Ecto neural progenitor cell (in vitro differentiated cells): ENCODE measurements at regions not wholly inside any gene's neighbourhood (a gene's known extent, or its start where the extent isn't known, plus 50 kb on each side); places are given as distances from the start of the nearest gene placed in this dataset.
"Not testable (repeated sequence)": the region's sequence is repeated elsewhere in the genome, so short reads cannot be mapped to it uniquely, and the experiment has no call there.

Experiments used
- DNase-seq: peaks from one replicate; pipeline ENCODE4 v3.0.0-alpha.2; 2018; ENCODE audit warnings: low spot score

DNA sequence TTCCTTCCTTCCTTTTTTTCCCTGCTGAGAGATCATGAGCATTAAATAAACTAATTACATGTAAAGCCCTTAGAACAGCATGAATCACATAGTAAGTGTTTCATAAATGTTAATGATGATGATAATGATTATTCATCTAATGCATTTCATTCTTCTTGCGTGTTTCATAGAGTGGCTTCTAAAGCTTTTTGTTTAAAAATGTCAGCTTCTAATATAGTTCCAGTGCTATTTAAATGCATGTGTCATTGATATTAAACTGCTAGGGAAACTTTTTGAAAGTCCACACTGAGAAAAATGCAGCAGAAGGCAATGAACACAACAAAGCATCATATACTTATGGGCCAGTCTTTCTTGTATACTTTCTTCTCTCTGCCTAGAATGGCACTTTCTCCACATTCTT, 894.8 kb downstream of the REEP3 start:
- no peak for DNase-seq

DNA sequence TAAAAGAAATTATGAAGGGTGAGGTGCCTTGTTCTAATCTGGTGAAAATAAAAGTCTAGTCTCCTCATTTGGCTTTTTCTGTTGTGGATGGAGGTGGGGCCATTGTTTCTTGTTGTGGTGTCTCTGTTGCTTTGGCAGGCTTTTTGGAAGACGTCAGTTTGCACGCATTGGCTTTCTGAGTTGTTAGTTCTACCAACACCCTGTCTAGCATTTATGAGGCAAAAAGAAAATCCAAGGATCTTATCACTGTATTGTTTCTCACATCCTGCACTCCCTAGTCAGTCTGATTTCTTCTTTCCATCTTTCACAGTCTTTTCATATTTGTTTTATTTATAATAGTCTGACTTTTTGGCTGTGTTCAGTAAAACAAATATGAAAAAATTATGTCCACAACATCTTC, 898.3 kb downstream of the REEP3 start:
- no peak for DNase-seq

DNA sequence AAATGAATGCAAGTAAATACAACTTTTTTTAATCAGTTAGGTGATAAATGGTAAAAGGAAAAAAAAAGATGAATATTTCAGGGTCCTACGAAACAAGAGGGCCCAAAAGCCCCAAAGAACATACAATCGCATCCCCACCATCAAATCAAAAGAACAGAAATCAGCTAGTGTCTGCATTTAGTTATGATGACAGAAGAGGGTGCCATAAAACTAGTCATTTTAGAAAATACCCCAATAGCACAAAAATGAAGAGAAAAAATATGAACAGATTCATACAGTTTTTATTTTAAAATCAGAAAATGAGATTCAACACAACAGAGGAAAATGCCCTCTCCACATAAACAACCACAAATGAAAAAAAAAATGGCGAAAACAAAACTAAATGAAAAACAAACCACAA, 905.5 kb downstream of the REEP3 start:
- no peak for DNase-seq

DNA sequence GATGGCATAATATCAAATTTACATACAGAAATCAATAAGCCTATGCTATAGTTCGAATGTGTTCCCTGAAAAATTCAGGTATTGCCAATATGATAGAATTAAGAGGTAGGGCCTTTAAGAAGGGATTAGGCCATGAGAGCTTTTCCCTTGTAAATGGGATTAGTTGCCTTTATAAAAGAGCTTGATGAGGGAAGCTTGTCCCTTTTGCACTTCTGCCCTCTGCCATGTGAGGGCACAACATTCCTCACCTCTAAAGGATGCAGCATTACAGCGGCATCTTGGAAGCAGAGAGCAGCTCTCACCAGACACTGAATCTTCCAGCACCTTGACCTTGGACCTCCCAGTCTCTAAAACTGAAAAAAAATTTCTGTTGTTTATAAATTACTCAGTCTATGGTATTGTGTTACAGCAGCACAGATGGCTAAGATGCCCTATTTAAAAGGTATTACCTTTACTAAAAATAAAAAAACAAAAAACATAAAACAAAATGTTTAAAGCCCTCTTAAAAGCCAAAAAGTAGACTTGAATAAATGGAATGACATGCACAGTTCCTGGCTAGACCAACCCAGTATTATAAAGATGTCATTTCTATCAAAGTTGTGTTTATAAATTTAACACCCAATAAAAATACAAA, 909.6 kb downstream of the REEP3 start:
- peak; percentile 63 for DNase-seq

DNA sequence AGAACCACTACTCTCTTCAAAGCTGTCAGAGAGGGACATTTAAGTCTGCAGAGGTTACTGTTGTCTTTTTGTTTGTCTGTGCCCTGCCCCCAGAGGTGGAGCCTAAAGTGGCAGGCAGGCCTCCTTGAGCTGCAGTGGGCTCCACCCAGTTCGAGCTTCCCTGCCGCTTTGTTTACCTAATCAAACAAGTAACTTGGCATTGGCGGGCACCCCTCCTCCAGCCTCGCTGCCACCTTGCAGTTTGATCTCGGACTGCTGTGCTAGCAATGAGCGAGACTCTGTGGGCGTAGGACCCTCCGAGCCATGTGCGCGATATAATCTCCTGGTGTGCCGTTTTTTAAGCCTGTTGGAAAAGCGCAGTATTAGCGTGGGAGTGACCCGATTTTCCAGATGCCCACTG, 920.7 kb downstream of the REEP3 start:
- not testable (repeated sequence) for DNase-seq

DNA sequence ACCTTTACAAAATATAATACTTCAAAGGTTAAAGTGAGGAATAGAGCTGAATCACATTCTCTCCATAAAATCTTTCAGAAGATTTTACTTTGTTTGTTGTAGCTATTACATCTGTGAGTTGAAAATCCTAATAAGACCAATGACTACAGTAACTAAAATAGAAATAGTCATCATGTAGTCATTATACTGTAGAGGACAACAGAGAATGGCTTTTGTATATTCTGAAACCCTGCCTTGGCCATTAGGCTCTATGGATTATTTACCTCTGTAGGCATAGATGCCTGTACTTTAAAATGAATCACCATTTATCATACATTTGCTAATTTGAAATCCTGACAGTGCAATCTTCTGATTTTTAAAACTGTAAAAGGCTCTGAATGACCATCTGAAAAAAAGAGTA, 923.0 kb downstream of the REEP3 start:
- no peak for DNase-seq

DNA sequence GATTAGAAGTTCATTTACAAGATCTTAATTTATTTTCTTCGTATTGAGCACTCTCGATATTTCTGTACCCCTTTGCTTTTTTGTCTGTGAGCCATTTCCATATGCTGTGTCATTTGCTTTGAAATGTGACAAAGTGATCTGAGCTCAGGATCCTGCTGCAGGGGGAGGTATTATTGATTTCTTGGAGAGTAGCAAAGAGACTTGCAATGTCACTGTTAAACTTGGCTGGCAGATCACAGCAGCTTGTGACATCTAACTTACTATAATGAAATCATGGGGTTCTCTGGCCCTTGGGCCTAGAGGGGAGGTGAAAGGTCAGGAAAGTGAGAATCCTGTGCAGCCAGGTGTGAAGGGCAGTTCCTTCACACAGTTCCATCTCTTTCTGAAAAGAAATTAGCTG, 923.4 kb downstream of the REEP3 start:
- DNase-seq, result no peak

DNA sequence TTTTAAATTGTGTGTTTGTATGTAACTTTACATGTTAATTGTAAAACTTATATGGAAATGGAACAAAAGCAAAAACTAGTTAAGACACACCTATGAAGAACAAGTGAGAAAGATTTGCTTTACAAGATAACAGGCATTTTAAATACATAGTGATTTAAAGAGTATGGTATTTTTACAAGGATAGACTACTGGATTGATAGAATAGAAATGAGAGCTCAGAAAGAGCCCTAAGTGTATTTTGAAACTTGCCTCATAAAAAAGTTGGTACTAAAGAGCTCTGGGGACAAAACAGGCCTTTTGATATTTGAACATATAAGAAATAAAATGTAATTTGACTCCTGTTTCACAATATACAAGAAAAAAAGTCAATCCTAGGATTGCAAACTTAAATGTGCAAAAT, 928.4 kb downstream of the REEP3 start:
- DNase-seq, result no peak

DNA sequence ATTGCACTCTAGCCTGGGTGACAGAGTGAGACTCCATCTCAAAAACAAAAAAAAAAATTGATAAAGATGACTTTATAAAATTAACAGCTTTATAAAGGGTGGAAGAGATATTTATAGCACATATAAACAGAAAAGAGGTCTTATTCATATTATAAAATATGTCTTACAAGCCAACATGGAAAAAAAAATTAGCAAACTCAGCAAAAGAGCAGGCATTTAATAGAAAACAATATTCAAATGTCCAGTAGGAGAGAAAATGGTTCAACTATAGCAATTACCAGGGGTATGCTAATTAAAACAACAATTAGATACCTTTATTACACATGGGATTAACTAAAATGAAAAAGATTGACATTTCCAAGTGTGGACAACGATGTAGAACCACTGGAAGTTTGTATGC, 929.1 kb downstream of the REEP3 start:
- no peak for DNase-seq

DNA sequence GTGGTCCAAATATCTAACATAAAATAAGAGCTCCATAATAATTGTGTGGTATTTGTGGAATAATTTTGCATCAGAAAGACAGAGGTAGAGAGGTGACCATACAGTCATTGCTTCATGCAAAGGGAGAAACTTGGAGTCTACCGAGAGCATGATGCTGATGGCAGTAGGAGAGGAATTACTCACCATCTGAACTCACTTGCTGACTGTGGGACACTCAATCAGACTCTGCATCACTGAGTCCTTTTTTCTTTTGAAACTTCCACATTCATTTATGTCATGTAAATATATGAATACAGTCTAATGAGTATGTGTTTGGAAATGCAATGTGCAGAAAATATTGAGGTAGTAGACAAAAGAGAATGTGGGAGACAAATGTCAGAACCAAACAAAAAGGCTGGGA, 933.8 kb downstream of the REEP3 start:
- no peak for DNase-seq

DNA sequence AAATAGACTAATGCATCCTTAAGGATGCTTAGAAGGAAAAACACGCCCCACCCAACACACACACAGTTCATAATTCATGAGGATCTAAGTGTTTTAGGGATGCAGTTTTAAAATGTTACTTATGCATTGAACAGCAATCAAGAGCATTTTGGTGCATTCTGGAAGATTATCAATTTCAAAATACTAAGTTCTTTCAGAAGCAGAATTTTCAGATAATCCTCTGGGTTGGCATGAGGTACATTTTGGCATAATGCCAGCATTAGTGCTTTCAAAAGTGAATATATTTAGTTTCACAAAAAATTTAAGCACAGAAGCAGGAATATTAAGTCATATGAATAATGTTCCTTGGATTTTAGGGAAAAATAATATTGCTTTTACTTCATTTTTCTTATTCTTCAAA, 937.1 kb downstream of the REEP3 start:
- DNase-seq, result no peak

DNA sequence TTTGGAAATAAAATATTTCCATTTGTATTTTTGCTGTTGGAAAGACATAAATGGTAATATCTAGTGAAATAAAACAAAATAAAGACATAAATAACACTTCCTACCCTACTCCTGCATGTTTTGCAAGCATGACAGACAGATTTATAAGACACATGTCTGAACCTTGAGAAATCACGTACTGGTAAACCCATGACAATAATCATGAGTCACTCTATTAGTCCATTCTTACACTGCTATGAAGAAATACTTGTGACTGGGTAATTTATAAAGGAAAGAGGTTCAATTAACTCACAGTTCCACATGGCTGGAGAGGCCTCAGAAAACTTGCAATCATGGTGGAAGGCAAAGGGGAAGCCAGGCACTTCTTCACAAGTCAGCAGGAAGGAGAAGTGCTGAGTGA, 942.2 kb downstream of the REEP3 start:
- no peak for DNase-seq

DNA sequence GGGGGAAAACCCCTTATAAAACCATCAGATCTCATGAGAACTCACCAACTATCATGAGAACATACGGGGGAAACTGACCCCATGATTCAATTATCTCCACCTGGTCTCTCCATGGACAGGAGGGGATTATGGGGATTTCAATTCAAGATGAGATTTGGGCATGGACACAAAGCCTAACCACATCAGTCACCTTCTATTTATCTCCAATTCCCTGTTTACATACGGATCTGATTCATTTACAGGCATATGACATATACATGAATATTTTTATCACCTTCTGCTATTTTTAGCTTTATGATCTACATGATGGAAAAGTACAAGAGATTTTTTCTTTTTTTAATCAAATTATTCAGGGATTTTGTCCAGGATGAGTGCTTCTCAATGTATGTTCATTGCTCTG, 944.5 kb downstream of the REEP3 start:
- no peak for DNase-seq

DNA sequence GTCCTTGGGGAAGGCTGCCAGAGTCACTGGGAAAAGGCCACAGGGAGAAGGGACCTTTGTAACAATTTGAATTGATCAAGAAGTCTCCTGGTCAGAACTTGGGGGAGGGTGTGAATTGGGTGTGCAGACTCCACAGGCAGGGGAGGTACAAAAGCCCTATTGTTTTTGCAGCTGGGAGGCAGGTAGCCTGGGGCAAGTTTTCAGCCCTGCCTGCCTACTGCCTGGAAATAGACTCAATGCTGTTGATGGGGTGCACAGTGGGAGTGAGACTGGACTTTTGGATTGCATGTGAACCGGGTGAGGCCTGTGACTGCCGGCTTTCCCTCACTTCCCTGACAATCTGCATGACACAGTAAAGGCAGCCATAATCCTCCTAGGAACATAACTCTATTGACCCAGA, 947.0 kb downstream of the REEP3 start:
- DNase-seq, result no peak

DNA sequence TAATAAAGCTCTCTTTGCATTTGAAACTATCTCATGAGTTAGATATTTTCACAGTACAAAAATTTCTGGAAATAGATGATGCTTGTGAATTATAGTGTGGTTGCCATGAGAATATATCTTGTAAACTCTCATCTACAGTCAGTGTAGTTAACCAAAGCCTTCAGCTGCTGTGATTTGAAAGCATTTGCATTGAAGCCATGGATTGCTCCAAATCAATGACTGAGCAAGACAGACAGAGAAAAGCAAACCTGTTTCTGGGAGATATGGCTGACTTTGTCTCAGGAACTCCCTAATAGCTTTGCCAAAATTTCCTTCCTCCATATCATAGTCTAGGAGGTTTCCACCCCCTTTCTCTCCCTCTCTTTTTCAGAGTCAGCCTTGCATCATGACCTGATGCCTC, 955.3 kb downstream of the REEP3 start:
- no peak for DNase-seq

DNA sequence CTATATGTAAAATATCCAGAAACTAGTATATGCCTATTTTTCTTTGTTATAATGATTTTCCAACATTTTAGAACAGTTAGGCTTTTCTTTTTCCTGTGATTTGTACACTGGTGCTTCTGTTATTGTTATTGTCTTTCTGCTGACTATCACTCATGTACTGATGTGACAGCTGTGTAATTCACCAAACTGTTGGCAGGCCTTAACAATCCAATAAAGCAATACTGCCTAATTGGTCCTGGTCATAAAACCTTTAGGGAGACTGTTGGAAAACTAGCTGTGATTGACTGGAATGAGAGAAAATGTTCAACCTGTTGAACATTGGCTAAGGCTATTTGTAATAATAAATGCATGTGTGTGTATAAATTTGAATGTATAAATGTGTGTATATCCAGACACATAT, 956.6 kb downstream of the REEP3 start:
- no peak for DNase-seq

DNA sequence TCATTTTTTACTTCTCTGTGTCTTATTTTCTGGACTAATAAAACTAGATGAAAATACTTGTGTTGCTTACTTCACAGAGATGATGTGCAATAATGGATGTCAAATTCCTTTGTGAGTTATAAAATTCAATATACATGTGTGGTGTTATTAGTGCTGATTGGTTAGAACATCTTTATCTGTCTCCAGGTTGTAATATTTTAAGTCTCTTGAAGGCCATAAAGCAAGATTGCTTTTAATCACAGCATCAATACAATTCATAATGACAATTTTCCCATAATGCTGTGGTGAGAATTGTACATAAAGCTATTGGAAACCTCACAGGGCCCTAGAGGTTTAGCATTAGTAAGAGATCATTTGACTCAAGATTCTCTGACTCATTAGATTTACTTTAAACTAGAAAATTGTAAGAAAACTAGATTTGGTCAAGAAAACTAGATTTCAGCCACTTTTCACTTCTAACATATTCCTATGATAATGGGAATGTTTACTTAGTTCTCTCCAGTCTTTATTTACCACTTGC, 963.7 kb downstream of the REEP3 start:
- no peak for DNase-seq

DNA sequence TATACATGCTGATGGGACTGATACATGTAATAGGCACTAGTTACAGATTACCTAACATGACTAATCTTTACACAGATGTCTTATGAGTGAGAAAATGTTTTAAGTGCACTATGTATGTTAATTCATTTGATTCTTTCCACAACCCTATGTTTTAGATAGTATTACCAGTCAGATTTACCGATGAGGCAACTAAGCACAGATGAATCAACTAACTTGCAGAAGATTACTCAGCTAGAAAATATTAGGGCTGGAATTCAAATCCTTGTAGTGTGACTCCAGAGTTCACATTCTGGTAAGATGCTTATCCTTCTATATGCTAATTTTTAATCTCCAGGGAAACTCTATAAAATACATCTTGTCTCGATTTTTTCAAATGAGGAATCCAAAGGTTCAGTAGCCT, 964.9 kb downstream of the REEP3 start:
- DNase-seq, result no peak

DNA sequence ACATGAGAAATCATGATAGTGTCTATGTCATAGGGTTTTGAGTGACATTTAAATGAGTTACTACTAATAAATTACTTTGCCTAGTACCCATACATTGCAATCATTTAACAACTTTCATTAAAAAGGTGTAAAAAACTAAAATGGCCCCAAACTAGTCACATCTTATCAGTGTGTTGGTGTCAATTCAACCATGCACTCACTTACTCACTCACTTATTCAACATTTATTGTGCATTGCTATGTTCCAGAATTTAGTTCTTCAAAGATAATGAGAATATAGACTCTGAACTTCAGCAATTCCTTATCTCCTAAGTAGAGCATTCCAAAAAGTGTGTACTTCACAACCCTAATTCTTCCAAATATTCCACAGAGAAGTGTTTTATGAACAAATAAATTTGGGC, 965.7 kb downstream of the REEP3 start:
- no peak for DNase-seq

DNA sequence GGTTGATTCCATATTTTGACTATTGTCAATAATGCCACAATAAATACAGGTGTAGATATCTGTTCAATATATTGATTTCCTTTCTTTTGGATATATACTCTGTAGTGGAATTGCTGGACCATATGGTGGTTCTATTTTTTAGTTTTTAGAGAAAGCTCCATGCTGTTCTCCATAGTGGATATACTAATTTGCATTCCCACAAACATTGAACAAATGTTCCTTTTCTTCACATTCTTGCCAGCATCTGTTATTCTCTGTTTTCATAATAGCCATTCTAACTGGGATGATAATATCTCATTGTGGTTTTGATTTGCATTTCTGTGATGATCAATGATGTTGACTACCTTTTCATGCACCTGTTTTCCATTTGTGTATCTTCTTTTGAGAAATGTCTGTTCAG, 973.7 kb downstream of the REEP3 start:
- DNase-seq, result no peak

DNA sequence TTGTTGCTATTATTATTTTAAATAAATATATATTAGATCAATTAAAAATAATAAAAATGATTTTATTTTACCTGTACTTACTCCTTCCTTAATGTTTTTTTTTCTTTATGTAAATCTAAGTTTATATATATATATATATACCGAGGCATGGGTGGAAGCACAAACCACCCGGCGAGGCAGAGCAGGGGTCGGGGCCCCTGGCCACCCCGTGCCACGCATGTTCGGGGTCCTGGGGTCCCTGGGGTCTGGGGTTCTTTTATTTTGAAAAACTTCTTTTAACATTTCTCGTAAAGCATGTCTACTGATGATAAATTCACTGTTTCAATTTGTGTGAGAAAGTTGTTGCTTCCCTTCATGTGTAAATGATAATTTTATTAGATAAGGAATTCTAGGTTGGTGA, 976.1 kb downstream of the REEP3 start:
- no peak for DNase-seq

DNA sequence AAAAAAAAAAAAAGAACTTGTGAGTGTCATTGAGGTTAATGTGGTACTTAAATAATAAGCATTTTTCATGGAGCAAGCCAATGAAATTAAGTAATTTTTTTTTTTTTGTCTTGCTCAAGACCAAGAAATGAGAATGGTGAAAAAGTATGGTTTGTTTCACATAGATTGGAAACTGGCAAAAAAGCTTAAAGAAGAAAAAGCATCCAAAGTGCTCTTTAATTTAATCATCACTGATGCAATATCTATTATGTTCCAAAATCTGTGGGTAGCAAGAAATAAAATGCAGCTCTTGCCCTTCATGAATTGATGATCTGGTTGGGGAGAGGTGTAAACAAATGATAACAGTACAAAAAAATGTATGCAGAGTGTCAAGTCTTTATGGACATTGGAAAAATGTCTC, 980.6 kb downstream of the REEP3 start:
- DNase-seq, result no peak

DNA sequence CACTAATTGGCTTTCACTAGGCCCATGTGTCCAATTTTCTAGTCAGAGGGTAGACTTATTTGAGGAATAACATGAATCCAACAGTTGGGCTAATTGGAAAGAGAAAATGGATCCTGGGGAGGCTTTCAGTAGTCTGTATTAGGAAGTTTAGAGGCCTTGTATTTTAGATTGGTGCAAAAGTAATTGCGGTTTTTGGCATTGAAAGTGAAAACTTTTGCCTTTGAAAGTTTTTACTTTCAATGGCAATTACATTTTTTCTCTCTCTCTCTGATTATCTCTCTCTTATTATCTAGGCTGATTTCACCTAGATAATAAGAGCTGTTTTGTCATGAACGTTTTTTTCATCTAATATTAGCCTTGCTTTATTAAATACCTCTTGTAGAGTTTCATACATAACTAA, 981.7 kb downstream of the REEP3 start:
- no peak for DNase-seq

DNA sequence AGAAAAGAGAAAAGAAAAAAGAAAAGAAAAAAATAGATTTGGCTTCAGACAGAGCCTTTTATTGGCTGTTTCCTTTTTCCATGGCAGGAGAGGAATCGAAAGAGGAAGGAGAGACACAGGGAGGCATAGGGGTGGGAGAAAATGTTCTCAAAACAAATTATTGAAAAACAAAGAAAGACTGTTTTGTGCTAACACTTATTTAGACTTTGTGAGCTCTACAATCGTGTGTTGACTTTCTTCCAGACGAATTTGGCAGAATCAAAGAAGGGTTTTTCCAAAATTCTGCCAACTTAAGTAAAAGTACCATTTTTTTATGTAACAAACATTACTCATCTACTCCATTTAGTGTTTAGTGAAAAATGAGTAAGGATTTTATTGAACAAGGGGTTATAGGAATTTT, 982.2 kb downstream of the REEP3 start:
- no peak for DNase-seq

DNA sequence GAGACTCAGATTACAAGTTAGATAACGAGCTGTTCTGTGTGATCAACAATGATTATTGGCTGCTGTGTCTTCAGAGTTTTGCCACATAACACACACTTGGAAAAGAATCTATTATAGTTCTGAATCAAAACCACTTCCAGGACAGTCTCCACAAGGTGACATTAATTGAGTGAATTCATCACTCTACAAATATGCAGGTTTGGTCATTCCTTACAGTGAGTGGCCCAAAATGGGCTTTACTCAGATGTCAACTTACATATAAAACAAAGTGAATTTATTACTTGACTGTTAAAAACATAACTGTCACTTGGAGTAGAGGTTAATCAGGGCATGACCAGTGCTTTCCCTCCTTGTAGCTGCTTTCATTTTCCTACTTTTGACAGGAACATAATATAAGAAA, 984.3 kb downstream of the REEP3 start:
- no peak for DNase-seq
